ENCODE measurements at regions not wholly inside any gene's neighbourhood (a gene's known extent, or its start where the extent isn't known, plus 50 kb on each side); places are given as distances from the start of the nearest gene placed in this dataset.

DNA sequence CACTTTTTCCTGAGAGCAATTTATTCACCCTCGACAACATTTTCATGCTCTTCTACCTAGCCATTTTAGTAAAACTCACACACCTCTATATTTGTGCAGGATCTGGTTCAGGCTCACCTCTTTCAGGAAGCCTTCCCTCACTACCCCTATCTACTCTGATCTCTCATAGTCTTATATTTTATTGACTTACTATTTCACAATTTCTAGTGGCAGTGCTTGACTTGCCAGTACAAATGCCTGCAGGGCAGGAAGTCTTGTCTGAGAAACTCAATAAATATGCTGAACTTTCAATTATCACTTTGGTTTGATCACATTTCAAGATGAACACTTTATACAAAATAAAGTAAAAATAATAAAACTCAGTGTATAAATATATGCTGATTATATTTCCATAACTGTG is 226.8 kb downstream of the CETN3 start:
- Mint-ChIP-seq H3K4me1 (no peaks in the 10 kb centered on the region), H3K27me3 (no peaks in the 10 kb centered on the region), H3K4me3 (no peak overlapping the region), H3K9me3 (peaks cover 0 to 5% of the 10 kb centered on the region in 2 donors), H3K27ac (no peak overlapping the region)
- ATAC-seq = no peak
- DNase-seq = no peak

GRCh38 chr5:90174236-90174635 is 235.3 kb downstream of the CETN3 start:
- Mint-ChIP-seq H3K27me3 (no peaks in the 10 kb centered on the region), H3K4me1 (no peaks in the 10 kb centered on the region), H3K9me3 (peaks cover 0 to 14% of the 10 kb centered on the region in 2 donors), H3K4me3 (no peak overlapping the region), H3K27ac (no peak overlapping the region)
- no peak for ATAC-seq
- DNase-seq = no peak

DNA sequence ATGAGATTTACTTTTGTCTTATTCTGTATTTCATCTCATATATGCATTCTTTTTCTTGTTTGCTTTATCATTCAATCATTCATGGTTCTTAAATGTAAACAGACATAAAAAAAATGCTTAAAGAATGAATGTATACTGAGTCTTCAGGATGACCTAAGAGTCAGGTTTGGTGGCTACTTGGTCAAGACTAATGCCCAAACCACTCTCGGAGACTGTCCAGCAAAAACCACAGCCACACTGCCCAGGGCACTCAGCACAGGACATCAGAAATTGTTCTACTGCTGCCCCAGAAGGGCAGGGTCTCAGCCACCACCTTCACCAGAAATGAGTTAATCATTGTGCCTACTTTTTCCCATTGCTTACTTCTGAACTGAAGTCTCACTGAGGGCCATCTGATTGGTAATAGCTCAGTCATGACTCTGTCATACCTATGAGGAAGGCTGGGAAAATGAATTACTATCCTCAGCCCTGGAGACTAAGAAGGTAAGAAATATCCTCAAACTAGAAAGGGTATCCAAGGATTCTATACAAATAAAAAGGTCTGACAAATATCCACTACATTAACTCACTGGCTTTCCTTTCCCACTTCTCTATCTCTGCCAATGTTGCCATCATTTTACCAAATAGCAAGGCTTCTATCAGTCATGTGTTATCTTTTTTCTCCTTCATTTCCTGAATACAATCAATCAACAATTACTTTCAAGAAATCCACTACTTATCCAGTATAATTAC is 236.1 kb downstream of the CETN3 start:
- Mint-ChIP-seq H3K27me3 (no peaks in the 10 kb centered on the region), H3K4me1 (no peaks in the 10 kb centered on the region), H3K9me3 (peaks cover 0 to 14% of the 10 kb centered on the region in 2 donors), H3K27ac (no peak overlapping the region), H3K4me3 (no peak overlapping the region)
- DNase-seq (no peak), ATAC-seq (no peak)

- H3K9me3 Mint-ChIP-seq = no peaks in the 10 kb centered on the region
- no peak for ATAC-seq
- no peaks in the 10 kb centered on the region for H3K4me1 Mint-ChIP-seq
- no peak overlapping the region for H3K4me3 Mint-ChIP-seq
- no peak overlapping the region for H3K27ac Mint-ChIP-seq
- DNase-seq = no peak
- peaks cover 3% of the 10 kb centered on the region for H3K27me3 Mint-ChIP-seq
Observed at GRCh38 chr5:90171466-90171865, 238.1 kb downstream of the CETN3 start.

GRCh38 chr5:90170261-90170660 is 239.3 kb downstream of the CETN3 start:
- Mint-ChIP-seq H3K9me3 (no peaks in the 10 kb centered on the region), H3K4me3 (no peak overlapping the region), H3K27me3 (peaks cover 8% of the 10 kb centered on the region), H3K4me1 (no peaks in the 10 kb centered on the region), H3K27ac (no peak overlapping the region)
- ATAC-seq (no peak), DNase-seq (no peak)

GRCh38 chr5:90169078-90169477 is 240.5 kb downstream of the CETN3 start:
- Mint-ChIP-seq H3K9me3 (no peaks in the 10 kb centered on the region), H3K4me3 (no peak overlapping the region), H3K27me3 (peaks cover 8% of the 10 kb centered on the region), H3K27ac (no peak overlapping the region), H3K4me1 (no peaks in the 10 kb centered on the region)
- DNase-seq = no peak
- no peak for ATAC-seq

DNA sequence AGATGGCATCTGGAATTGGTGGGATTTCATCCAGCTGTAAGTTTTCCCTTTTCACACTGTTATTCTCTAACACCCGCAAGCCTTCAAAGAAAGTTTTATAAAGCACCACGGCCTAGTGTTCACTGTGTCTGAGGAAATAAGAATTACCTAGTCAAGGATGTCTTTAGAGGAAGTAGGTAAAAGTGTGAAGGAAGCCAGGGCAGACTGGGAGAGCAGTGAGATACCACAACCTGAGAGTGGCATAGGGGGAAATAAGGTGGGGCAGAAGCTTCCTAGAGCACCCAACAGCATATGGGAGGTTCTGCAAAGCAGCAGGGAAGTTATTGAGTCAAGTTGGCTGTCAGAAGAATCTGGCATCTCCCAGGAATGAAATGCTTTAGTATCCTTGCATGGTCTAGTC is 241.2 kb downstream of the CETN3 start:
- peaks cover 8% of the 10 kb centered on the region for H3K27me3 Mint-ChIP-seq
- no peak overlapping the region for H3K4me3 Mint-ChIP-seq
- H3K27ac Mint-ChIP-seq = no peak overlapping the region
- no peaks in the 10 kb centered on the region for H3K4me1 Mint-ChIP-seq
- ATAC-seq (no peak), DNase-seq (no peak)
- H3K9me3 Mint-ChIP-seq = no peaks in the 10 kb centered on the region

DNA sequence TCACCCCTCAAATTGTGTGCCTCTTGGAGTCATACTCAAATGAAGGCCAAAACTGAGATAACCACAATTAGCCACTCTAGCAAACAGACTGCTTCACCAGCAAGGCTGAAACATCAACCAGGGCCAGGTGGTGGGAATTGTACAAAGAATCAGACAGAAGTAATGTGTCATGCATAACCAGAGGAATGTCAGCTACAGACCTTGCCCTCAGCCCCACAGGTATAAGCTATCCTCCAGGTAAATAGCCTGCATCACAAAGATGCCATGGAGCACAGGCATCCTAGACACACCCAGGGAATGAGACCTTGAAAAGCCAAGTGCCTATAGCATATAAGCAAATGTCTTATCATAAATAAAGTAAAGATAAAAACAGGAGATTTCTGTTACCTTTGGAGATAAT is 242.7 kb downstream of the CETN3 start:
- DNase-seq (no peak), ATAC-seq (no peak)
- peaks cover 8% of the 10 kb centered on the region for H3K27me3 Mint-ChIP-seq
- no peak overlapping the region for H3K27ac Mint-ChIP-seq
- no peaks in the 10 kb centered on the region for H3K9me3 Mint-ChIP-seq
- no peak overlapping the region for H3K4me3 Mint-ChIP-seq
- H3K4me1 Mint-ChIP-seq = no peaks in the 10 kb centered on the region

GRCh38 chr5:90162324-90162723 is 247.2 kb downstream of the CETN3 start:
- H3K4me1 Mint-ChIP-seq = no peaks in the 10 kb centered on the region
- ATAC-seq (no peak), DNase-seq (no peak)
- peaks cover 8% of the 10 kb centered on the region for H3K27me3 Mint-ChIP-seq
- H3K9me3 Mint-ChIP-seq = no peaks in the 10 kb centered on the region
- H3K27ac Mint-ChIP-seq = no peak overlapping the region
- no peak overlapping the region for H3K4me3 Mint-ChIP-seq

- ATAC-seq (no peak), DNase-seq (no peak)
- H3K27ac Mint-ChIP-seq = no peak overlapping the region
- H3K27me3 Mint-ChIP-seq = peaks cover 5% of the 10 kb centered on the region
- no peaks in the 10 kb centered on the region for H3K4me1 Mint-ChIP-seq
- no peak overlapping the region for H3K4me3 Mint-ChIP-seq
- no peaks in the 10 kb centered on the region for H3K9me3 Mint-ChIP-seq
Observed at GRCh38 chr5:90161414-90161813, 248.1 kb downstream of the CETN3 start.

GRCh38 chr5:90158131-90158530 is 251.4 kb downstream of the CETN3 start:
- Mint-ChIP-seq H3K27ac (no peak overlapping the region), H3K9me3 (no peaks in the 10 kb centered on the region), H3K4me1 (no peaks in the 10 kb centered on the region), H3K27me3 (no peaks in the 10 kb centered on the region), H3K4me3 (no peak overlapping the region)
- ATAC-seq = no peak
- DNase-seq = no peak

GRCh38 chr5:90153031-90153430 is 256.5 kb downstream of the CETN3 start:
- H3K27me3 Mint-ChIP-seq = no peaks in the 10 kb centered on the region
- no peak overlapping the region for H3K4me3 Mint-ChIP-seq
- H3K27ac Mint-ChIP-seq = no peak overlapping the region
- H3K4me1 Mint-ChIP-seq = no peaks in the 10 kb centered on the region
- H3K9me3 Mint-ChIP-seq = peaks cover 2 to 18% of the 10 kb centered on the region in 2 donors
- ATAC-seq (no peak), DNase-seq (no peak)

- DNase-seq (no peak), ATAC-seq (no peak)
- H3K27ac Mint-ChIP-seq = no peak overlapping the region
- no peaks in the 10 kb centered on the region for H3K27me3 Mint-ChIP-seq
- H3K4me3 Mint-ChIP-seq = no peak overlapping the region
- H3K4me1 Mint-ChIP-seq = no peaks in the 10 kb centered on the region
- H3K9me3 Mint-ChIP-seq = peaks cover 5 to 20% of the 10 kb centered on the region in 2 donors
Observed at GRCh38 chr5:90144625-90145327, 264.8 kb downstream of the CETN3 start.

GRCh38 chr5:90142541-90142940 is 267.0 kb downstream of the CETN3 start:
- DNase-seq (no peak), ATAC-seq (no peak)
- no peak overlapping the region for H3K4me3 Mint-ChIP-seq
- H3K27ac Mint-ChIP-seq = no peak overlapping the region
- no peaks in the 10 kb centered on the region for H3K4me1 Mint-ChIP-seq
- H3K27me3 Mint-ChIP-seq = no peaks in the 10 kb centered on the region
- no peaks in the 10 kb centered on the region for H3K9me3 Mint-ChIP-seq

DNA sequence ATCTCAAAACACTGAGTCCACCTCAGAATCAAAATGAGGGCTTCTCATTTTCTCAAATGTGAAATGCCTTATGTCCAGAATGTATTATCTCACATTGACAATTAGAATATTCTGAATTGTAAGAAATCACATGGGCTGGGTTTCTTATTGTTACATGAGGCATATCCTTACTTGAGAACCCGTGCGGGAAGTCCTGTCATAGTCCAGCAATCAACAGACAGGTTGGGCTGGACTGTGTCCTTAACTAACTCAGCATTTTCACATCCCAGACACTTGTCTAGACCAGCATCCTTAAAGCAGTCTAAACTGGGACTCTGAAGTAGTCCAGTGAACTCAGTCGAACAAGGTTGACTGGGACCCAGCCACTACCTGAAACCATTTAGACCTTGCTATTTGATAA is 267.6 kb downstream of the CETN3 start:
- Mint-ChIP-seq H3K4me1 (no peaks in the 10 kb centered on the region), H3K4me3 (no peak overlapping the region), H3K9me3 (no peaks in the 10 kb centered on the region), H3K27me3 (no peaks in the 10 kb centered on the region), H3K27ac (no peak overlapping the region)
- DNase-seq = no peak
- ATAC-seq = no peak

GRCh38 chr5:90136952-90137528 is 272.5 kb downstream of the CETN3 start:
- H3K9me3 Mint-ChIP-seq = no peaks in the 10 kb centered on the region
- no peaks in the 10 kb centered on the region for H3K4me1 Mint-ChIP-seq
- H3K27ac Mint-ChIP-seq = no peak overlapping the region
- no peak overlapping the region for H3K4me3 Mint-ChIP-seq
- H3K27me3 Mint-ChIP-seq = no peaks in the 10 kb centered on the region
- ATAC-seq (peak; percentile 31), DNase-seq (no peak)

All from stimulated activated naive CD8-positive, alpha-beta T cell treated with anti-CD3 and anti-CD28 coated beads, Interleukin-15, amount 100 ng/mL, for 72 hours (primary cell).